HG03066 (cell line): ENCODE measurements at regions not wholly inside any gene's neighbourhood (a gene's known extent, or its start where the extent isn't known, plus 50 kb on each side); places are given as distances from the start of the nearest gene placed in this dataset.

Source experiments
- ATAC-seq: cut with Tn5 transposase; IDR thresholded peaks from one replicate; pipeline ENCODE4 v1.9.1; 2021; ENCODE audit warnings: low read depth; ENCODE audit not compliant: unreplicated experiment

DNA sequence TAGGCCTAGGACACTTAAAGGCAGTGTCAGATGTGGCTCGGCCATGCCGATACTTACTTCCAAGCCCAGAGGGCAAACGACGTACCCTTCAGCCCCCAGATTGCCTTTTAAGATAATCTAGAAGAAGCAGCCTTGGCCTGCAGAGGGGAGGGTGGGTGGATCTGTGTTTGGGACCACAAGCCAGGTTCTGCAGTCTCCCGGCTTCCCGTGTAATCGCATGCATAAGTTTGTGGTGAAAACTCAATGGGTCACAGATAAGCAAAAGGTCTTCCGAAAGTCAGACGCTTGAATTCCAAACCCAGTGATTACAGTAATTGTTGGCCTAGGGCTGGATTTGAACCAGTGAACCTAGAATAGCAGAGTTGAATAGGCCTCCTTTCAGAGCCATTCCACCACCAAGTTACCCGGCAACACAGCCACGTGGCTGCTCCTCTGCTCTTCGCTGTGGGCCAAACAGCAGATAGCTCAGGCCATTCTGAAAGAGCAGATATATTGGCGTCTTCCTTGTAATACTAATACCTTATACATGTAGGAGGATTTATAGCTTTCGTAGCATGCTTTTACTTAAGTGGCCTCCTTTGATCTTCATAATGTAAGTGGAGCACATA, 170.8 kb upstream of the CADM1 start:
- ATAC-seq, result no peak

- ATAC-seq, result no peak
Measured at GRCh38 chr11:115674176-115674936, 170.1 kb upstream of the CADM1 start.

- ATAC-seq, result no peak
Measured at GRCh38 chr11:115673720-115674119, 169.5 kb upstream of the CADM1 start.

- ATAC-seq, result no peak
Measured at GRCh38 chr11:115672999-115673411, 168.8 kb upstream of the CADM1 start.

- ATAC-seq, result no peak
Measured at GRCh38 chr11:115672412-115672811, 168.2 kb upstream of the CADM1 start.

- ATAC-seq, result no peak
Measured at GRCh38 chr11:115670538-115671205, 166.5 kb upstream of the CADM1 start.

DNA sequence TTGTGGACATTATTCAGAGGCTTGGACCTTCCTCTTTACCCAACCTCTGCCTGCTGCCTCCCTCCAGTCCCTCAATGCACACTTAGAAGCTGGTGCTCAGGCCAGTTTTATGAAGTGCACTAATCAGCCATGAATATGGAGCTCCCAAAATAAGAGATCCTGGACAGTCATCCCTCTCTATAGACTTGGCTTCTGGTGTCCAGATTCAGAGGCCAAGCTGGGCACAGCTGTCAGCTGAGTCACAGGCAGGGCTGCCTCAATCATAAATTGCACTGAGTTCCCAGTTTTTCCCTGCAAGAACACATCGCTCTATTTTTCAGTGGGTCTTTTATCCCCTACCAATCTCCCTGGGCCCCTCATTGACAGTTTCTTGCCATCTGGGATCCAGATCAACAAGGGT, 161.7 kb upstream of the CADM1 start:
- no peak for ATAC-seq

DNA sequence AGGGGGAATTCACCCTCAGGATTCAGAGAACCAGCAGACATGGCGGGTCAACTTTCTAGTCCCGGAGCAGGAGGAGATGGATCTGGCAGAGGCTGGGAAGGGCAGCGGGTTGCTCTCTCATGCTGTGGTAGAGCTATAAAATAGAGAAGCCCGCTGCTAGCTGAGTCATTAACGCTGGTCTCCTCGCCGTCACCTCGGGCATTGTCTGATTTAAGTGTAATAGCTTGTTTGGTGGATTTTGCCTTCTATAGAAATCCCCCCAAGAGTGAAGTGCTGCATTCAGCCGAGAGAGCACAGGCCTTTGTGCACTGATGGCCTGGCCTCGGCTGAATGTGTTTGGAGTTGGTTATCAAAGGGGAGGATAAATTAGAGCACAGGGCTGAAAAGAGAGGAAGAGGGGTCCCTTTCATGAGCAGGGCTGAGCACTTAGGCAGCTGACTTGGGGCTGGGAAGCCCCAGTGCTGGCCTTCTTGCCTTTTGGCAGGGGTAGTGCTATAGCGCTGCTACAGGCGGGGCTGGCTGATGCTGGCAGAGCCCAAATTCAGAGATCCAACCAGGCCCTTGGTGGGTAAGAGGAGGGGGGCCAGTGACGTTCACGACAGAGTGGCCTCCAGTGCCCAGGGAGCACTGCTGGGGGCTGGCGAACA, 161.1 kb upstream of the CADM1 start:
- ATAC-seq, result no peak

DNA sequence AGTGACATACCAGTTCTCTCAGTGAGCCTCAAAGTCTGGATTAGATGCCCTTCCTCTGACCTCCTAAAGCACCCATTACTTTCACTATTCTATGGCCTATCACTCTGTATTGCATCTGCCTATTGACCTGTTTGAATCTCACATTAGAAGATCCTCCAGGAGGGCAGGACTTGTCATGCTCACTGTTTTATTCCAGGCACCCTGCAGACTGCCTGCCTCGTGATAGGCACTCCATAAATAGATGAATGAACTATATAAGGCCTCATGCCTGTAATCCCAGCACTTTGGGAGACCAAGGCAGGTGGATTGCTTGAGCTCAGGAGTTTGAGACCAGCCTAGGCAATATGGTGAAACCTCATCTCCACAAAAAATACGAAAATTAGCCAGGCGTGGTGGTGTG, 160.1 kb upstream of the CADM1 start:
- ATAC-seq, result no peak

- no peak for ATAC-seq
Measured at GRCh38 chr11:115663790-115664189, 159.6 kb upstream of the CADM1 start.

DNA sequence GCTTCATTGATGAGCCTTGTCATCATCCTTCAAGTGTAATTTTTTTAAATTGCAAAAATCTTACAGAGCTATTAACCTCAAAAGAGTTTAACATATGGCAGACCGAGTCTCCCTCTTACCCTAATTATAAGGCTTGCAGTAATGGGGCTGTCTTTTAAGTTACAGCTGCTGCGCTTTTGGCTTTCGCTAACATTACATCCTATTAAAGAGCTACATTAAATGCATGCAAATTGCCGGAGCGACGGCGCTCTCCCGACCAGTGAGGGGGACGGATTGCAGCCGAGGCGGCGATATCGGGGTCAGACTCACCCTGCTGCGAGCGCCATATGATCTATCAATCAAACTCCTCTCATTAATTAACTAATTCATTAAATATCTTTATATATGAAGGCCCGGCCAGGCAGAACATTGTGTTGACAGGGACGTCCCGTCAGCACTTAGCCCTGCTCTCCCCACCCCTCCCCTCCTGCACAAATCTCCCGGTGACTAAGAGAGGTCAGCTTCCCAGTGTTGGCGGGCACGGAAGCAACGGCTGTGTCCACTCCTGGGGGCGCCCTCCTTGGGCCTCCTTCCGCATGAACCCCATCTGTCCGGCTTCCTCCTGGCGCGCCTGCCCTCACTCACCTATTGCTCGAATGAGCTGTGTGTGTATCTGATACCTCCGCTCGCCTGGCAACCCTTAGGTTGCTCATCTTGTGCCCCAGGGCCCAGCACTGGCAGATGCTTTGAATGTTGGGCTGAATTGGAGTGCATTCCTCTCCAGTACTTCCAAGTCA, 156.0 kb upstream of the CADM1 start:
- ATAC-seq, result no peak

- ATAC-seq, result no peak
Measured at GRCh38 chr11:115659061-115659963, 155.1 kb upstream of the CADM1 start.

GRCh38 chr11:115657586-115657985, 153.4 kb upstream of the CADM1 start:
- no peak for ATAC-seq

GRCh38 chr11:115656669-115657068, 152.5 kb upstream of the CADM1 start:
- ATAC-seq, result no peak

- ATAC-seq, result no peak
Measured at GRCh38 chr11:115656041-115656440, 151.8 kb upstream of the CADM1 start.

DNA sequence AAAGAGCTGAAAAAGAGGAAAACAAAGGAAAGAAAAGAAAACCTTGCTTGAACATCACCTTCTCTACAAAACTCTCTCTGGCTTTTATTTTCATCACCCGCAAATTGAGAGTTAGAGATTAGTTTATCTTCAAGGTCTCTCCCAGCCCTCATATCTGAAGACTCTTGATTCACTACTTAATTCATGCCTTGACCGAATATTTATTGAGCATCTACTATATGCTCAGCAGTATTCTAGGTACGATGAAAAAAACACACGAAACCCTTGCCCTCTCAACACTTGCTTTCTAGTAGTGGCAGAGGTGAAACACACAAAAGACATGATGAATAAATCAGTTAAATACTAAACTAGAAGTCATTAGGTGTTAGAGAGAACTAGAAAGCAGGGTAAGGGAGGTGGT, 150.6 kb upstream of the CADM1 start:
- ATAC-seq, result no peak

DNA sequence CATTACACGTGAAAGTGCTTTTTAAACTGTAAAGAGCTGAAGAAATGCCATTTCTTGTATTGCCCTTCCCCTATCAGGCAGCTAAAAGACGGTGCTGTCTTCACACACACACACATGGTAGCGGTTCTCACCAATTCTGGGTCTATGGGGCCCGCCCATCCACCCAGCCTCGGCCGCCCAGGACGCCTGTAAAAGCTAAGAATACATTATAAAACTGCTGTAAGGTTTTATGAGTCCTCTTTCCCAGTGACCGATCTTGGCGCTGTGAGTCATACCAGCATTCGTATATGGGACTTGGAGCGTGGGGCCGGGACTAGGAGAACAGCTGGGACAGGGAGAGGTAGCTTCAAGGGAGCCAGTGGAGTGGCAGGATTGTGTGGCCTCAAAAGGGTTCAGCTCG, 149.7 kb upstream of the CADM1 start:
- ATAC-seq, result no peak

DNA sequence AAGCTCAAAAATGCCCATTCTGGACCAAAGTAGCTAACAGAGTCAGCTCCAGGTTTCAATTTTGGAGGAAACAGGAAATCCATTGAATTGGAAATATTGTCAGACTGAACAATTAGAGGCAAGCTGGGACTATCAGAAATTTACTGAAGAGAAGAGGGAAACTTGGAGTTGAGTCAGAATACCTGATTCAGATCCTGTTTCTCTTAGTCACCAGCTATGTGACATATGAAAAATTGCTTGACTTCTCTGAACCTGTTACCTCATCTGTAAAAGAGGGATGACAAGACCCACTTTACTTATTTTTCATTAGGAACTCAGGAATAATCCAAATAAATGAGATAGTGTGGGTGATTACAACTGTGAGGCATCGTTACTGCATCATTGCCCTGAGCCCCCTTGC, 148.9 kb upstream of the CADM1 start:
- ATAC-seq, result no peak

DNA sequence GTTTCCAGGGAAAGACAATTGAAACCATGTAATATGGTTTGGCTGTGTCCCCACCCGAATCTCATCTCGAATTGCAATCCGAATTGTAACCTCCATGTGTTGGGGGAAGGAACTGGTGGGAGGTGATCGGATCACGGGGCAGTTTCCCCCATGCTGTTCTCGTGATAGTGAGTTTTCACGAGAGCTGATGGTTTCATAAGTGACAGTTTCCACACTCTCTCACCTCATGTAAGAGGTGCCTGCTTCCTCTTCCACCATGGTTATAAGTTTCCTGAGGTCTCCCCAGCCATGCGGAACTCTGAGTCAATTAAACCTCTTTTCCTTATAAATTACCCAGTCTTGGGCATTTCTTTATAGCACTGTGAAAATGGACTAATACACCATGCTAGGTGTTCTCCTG, 148.3 kb upstream of the CADM1 start:
- no peak for ATAC-seq

DNA sequence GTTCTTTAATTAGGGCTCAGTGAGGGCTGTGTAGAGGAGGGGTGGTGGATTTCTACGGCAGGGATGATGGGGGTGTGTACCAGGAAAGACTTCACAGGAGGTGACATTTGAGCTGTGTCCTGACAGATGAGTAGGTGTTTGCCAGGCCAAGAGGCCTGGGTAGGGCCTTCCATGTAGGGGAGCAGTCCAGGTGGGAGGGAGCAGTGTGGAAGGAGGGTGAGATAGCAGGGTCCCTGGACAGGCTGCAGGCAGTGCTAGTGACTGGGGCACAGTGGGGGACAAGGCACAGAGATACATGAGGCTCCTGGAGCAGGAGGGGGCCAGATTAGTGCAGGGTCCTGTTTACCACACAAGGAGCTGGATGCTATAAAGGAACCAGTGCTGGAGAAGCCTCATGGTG, 147.9 kb upstream of the CADM1 start:
- ATAC-seq, result no peak
